ENCODE measurements at regions not wholly inside any gene's neighbourhood (a gene's known extent, or its start where the extent isn't known, plus 50 kb on each side); places are given as distances from the start of the nearest gene placed in this dataset.

GRCh38 chr4:159639671-159640323, 536.9 kb downstream of the RAPGEF2 start:
- no peaks in the 10 kb centered on the region for H3K4me1 ChIP-seq (ENCODE audit: control insufficient read depth, insufficient read depth, low read length, unreplicated experiment)
- H3K79me2 ChIP-seq (ENCODE audit: control insufficient read depth, insufficient read depth, low read length, unreplicated experiment), result no peaks in the 10 kb centered on the region
- no peaks in the 10 kb centered on the region for H3K27me3 ChIP-seq (ENCODE audit: insufficient read depth, low read length)
- H3K4me3 ChIP-seq (ENCODE audit: low read depth, low read length), result no peak overlapping the region
- no peak overlapping the region for H2AFZ ChIP-seq (ENCODE audit: low read length, unreplicated experiment)
- no peaks in the 10 kb centered on the region for H3K36me3 ChIP-seq (ENCODE audit: insufficient read depth, low read length)
- no peak overlapping the region for H3K27ac ChIP-seq (ENCODE audit: low read depth, low read length)

DNA sequence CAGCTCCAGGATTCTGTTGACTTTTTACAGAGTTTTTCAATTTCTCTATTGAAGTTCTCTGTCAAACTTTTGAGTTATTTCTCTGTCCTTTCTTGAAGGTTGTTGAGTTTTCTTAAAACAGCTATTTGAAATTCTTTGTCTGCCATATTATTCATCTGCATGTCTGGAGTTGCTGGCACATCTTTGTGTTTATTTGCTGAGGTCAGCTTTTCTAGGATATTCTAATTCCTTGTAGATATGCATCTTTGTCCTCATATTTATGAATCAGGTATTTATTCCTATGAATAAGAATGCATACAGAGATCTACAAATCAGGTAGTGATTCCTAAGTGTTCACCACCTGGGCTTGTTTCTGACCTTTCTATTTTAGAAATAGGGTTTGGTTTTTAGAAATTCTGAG, 546.4 kb downstream of the RAPGEF2 start:
- no peaks in the 10 kb centered on the region for H3K27me3 ChIP-seq (ENCODE audit: insufficient read depth, low read length)
- H3K27ac ChIP-seq (ENCODE audit: low read depth, low read length), result no peak overlapping the region
- no peaks in the 10 kb centered on the region for H3K36me3 ChIP-seq (ENCODE audit: insufficient read depth, low read length)
- no peak overlapping the region for H2AFZ ChIP-seq (ENCODE audit: low read length, unreplicated experiment)
- no peaks in the 10 kb centered on the region for H3K4me1 ChIP-seq (ENCODE audit: control insufficient read depth, insufficient read depth, low read length, unreplicated experiment)
- H3K4me3 ChIP-seq (ENCODE audit: low read depth, low read length), result no peak overlapping the region
- H3K79me2 ChIP-seq (ENCODE audit: control insufficient read depth, insufficient read depth, low read length, unreplicated experiment), result no peaks in the 10 kb centered on the region

DNA sequence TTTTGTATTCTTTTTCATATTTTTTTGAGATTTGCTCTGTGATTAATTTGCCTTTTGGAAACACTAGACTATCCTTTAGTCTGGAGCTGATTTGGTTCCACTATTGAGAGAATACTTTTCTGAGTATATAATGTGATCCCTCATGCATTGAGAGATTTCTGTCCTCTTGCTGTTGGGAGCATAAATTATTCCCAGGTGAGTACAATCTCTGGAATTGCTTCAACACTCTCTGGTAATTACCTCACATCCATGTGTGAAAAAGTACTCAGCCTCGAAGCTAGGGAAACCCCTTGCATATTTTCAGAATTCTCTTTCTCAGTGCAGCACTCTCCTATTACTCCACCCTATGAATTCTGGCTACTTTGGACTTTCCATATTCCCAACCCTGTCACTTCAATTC, 550.0 kb downstream of the RAPGEF2 start:
- H3K27ac ChIP-seq (ENCODE audit: low read depth, low read length), result no peak overlapping the region
- no peak overlapping the region for H2AFZ ChIP-seq (ENCODE audit: low read length, unreplicated experiment)
- H3K27me3 ChIP-seq (ENCODE audit: insufficient read depth, low read length), result no peaks in the 10 kb centered on the region
- H3K79me2 ChIP-seq (ENCODE audit: control insufficient read depth, insufficient read depth, low read length, unreplicated experiment), result no peaks in the 10 kb centered on the region
- no peaks in the 10 kb centered on the region for H3K36me3 ChIP-seq (ENCODE audit: insufficient read depth, low read length)
- H3K4me3 ChIP-seq (ENCODE audit: low read depth, low read length), result no peak overlapping the region
- H3K4me1 ChIP-seq (ENCODE audit: control insufficient read depth, insufficient read depth, low read length, unreplicated experiment), result no peaks in the 10 kb centered on the region

DNA sequence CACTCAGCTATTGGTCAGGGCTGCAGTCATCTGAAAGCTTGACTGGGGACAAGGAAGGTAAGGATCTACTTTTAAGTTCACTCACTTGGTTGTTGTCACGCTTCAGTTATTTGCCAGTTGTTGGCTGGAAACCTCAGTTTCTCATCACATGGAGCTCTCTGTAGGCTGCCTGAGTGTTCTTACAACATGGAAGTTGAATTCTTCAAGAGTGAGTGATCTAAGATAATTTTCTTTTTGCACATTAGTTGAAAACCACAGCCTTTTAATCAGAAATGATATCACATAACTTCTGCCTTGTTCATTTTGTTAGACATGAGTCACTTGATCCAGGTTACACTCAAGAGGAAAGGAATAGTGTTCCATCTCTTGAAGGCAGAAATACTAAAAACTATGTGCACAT, 552.7 kb downstream of the RAPGEF2 start:
- Histone ChIP-seq H3K27me3 (ENCODE audit: insufficient read depth, low read length) (no peaks in the 10 kb centered on the region), H3K4me1 (ENCODE audit: control insufficient read depth, insufficient read depth, low read length, unreplicated experiment) (no peaks in the 10 kb centered on the region), H3K4me3 (ENCODE audit: low read depth, low read length) (no peak overlapping the region), H3K27ac (ENCODE audit: low read depth, low read length) (no peak overlapping the region), H2AFZ (ENCODE audit: low read length, unreplicated experiment) (no peak overlapping the region), H3K36me3 (ENCODE audit: insufficient read depth, low read length) (no peaks in the 10 kb centered on the region), H3K79me2 (ENCODE audit: control insufficient read depth, insufficient read depth, low read length, unreplicated experiment) (no peaks in the 10 kb centered on the region)

- Histone ChIP-seq H3K4me1 (ENCODE audit: control insufficient read depth, insufficient read depth, low read length, unreplicated experiment) (no peaks in the 10 kb centered on the region), H3K79me2 (ENCODE audit: control insufficient read depth, insufficient read depth, low read length, unreplicated experiment) (no peaks in the 10 kb centered on the region), H3K27ac (ENCODE audit: low read depth, low read length) (no peak overlapping the region), H2AFZ (ENCODE audit: low read length, unreplicated experiment) (no peak overlapping the region), H3K27me3 (ENCODE audit: insufficient read depth, low read length) (no peaks in the 10 kb centered on the region), H3K36me3 (ENCODE audit: insufficient read depth, low read length) (no peaks in the 10 kb centered on the region), H3K4me3 (ENCODE audit: low read depth, low read length) (no peak overlapping the region)
Observed at GRCh38 chr4:159669094-159669493, 566.2 kb downstream of the RAPGEF2 start.

GRCh38 chr4:159673221-159673620, 570.3 kb downstream of the RAPGEF2 start:
- Histone ChIP-seq H3K36me3 (ENCODE audit: insufficient read depth, low read length) (no peaks in the 10 kb centered on the region), H2AFZ (ENCODE audit: low read length, unreplicated experiment) (no peak overlapping the region), H3K79me2 (ENCODE audit: control insufficient read depth, insufficient read depth, low read length, unreplicated experiment) (no peaks in the 10 kb centered on the region), H3K27me3 (ENCODE audit: insufficient read depth, low read length) (no peaks in the 10 kb centered on the region), H3K27ac (ENCODE audit: low read depth, low read length) (no peak overlapping the region), H3K4me3 (ENCODE audit: low read depth, low read length) (no peak overlapping the region), H3K4me1 (ENCODE audit: control insufficient read depth, insufficient read depth, low read length, unreplicated experiment) (no peaks in the 10 kb centered on the region)

DNA sequence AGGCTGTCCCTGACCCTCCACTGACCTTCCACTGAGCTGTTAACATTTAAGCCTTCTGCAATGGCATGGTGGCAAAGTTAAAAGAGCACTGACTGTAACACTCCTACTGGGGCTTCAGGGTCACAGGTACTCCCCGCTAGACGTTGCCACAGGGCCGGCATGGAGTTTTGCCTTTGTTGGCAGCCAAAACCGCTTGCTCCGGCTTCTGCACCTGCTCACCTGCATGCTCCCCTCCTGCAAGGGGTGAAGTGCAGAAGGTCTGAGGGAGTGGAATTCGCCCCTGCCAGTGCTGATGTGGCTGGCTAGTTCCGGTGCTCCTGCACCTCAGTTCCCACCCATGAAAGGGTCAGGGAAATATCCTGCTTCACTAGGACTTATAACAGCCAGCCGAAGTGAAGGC, 571.4 kb downstream of the RAPGEF2 start:
- no peaks in the 10 kb centered on the region for H3K79me2 ChIP-seq (ENCODE audit: control insufficient read depth, insufficient read depth, low read length, unreplicated experiment)
- no peak overlapping the region for H3K27ac ChIP-seq (ENCODE audit: low read depth, low read length)
- no peaks in the 10 kb centered on the region for H3K4me1 ChIP-seq (ENCODE audit: control insufficient read depth, insufficient read depth, low read length, unreplicated experiment)
- no peak overlapping the region for H2AFZ ChIP-seq (ENCODE audit: low read length, unreplicated experiment)
- H3K36me3 ChIP-seq (ENCODE audit: insufficient read depth, low read length), result no peaks in the 10 kb centered on the region
- H3K4me3 ChIP-seq (ENCODE audit: low read depth, low read length), result no peak overlapping the region
- H3K27me3 ChIP-seq (ENCODE audit: insufficient read depth, low read length), result no peaks in the 10 kb centered on the region

DNA sequence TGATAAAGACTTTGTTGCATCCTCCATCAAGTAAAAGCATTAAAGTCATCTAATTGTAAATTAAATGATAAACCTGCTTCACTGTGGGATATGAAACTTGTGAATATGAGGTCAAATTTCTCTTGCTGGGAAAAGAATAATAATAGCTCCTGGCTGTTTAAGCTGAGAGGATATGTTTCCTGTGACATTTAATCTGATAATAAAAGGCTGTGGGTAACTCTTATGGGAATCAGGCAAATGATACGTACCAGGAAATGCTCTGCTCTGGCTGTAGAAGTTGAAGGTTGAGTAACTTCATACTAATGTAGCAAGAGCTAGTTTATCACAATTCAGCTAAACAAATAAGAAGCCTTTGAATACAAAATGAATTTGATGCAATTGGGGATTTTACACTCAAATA, 574.6 kb downstream of the RAPGEF2 start:
- no peak overlapping the region for H3K27ac ChIP-seq (ENCODE audit: low read depth, low read length)
- no peaks in the 10 kb centered on the region for H3K4me1 ChIP-seq (ENCODE audit: control insufficient read depth, insufficient read depth, low read length, unreplicated experiment)
- H3K4me3 ChIP-seq (ENCODE audit: low read depth, low read length), result no peak overlapping the region
- H2AFZ ChIP-seq (ENCODE audit: low read length, unreplicated experiment), result no peak overlapping the region
- no peaks in the 10 kb centered on the region for H3K27me3 ChIP-seq (ENCODE audit: insufficient read depth, low read length)
- H3K79me2 ChIP-seq (ENCODE audit: control insufficient read depth, insufficient read depth, low read length, unreplicated experiment), result no peaks in the 10 kb centered on the region
- H3K36me3 ChIP-seq (ENCODE audit: insufficient read depth, low read length), result no peaks in the 10 kb centered on the region

- Histone ChIP-seq H3K27ac (ENCODE audit: low read depth, low read length) (no peak overlapping the region), H2AFZ (ENCODE audit: low read length, unreplicated experiment) (no peak overlapping the region), H3K79me2 (ENCODE audit: control insufficient read depth, insufficient read depth, low read length, unreplicated experiment) (no peaks in the 10 kb centered on the region), H3K27me3 (ENCODE audit: insufficient read depth, low read length) (no peaks in the 10 kb centered on the region), H3K4me1 (ENCODE audit: control insufficient read depth, insufficient read depth, low read length, unreplicated experiment) (no peaks in the 10 kb centered on the region), H3K36me3 (ENCODE audit: insufficient read depth, low read length) (no peaks in the 10 kb centered on the region), H3K4me3 (ENCODE audit: low read depth, low read length) (no peak overlapping the region)
Observed at GRCh38 chr4:159682996-159683395, 580.1 kb downstream of the RAPGEF2 start.

- H3K79me2 ChIP-seq (ENCODE audit: control insufficient read depth, insufficient read depth, low read length, unreplicated experiment), result no peaks in the 10 kb centered on the region
- H3K27ac ChIP-seq (ENCODE audit: low read depth, low read length), result no peak overlapping the region
- no peaks in the 10 kb centered on the region for H3K36me3 ChIP-seq (ENCODE audit: insufficient read depth, low read length)
- H3K4me3 ChIP-seq (ENCODE audit: low read depth, low read length), result no peak overlapping the region
- no peaks in the 10 kb centered on the region for H3K27me3 ChIP-seq (ENCODE audit: insufficient read depth, low read length)
- no peaks in the 10 kb centered on the region for H3K4me1 ChIP-seq (ENCODE audit: control insufficient read depth, insufficient read depth, low read length, unreplicated experiment)
- H2AFZ ChIP-seq (ENCODE audit: low read length, unreplicated experiment), result no peak overlapping the region
Observed at GRCh38 chr4:159684061-159684460, 581.2 kb downstream of the RAPGEF2 start.

- Histone ChIP-seq H3K27ac (ENCODE audit: low read depth, low read length) (no peak overlapping the region), H3K36me3 (ENCODE audit: insufficient read depth, low read length) (no peaks in the 10 kb centered on the region), H2AFZ (ENCODE audit: low read length, unreplicated experiment) (no peak overlapping the region), H3K79me2 (ENCODE audit: control insufficient read depth, insufficient read depth, low read length, unreplicated experiment) (no peaks in the 10 kb centered on the region), H3K4me3 (ENCODE audit: low read depth, low read length) (no peak overlapping the region), H3K4me1 (ENCODE audit: control insufficient read depth, insufficient read depth, low read length, unreplicated experiment) (no peaks in the 10 kb centered on the region), H3K27me3 (ENCODE audit: insufficient read depth, low read length) (no peaks in the 10 kb centered on the region)
Observed at GRCh38 chr4:159685340-159686092, 582.6 kb downstream of the RAPGEF2 start.

Data from ACC112 (cell line).